GM21723 (cell line): ENCODE measurements at regions not wholly inside any gene's neighbourhood (a gene's known extent, or its start where the extent isn't known, plus 50 kb on each side); places are given as distances from the start of the nearest gene placed in this dataset.

Experiments used
- ATAC-seq: cut with Tn5 transposase; IDR thresholded peaks from one replicate; pipeline ENCODE4 v1.9.1; 2021; ENCODE audit warnings: mild to moderate bottlenecking, moderate library complexity; ENCODE audit not compliant: unreplicated experiment

DNA sequence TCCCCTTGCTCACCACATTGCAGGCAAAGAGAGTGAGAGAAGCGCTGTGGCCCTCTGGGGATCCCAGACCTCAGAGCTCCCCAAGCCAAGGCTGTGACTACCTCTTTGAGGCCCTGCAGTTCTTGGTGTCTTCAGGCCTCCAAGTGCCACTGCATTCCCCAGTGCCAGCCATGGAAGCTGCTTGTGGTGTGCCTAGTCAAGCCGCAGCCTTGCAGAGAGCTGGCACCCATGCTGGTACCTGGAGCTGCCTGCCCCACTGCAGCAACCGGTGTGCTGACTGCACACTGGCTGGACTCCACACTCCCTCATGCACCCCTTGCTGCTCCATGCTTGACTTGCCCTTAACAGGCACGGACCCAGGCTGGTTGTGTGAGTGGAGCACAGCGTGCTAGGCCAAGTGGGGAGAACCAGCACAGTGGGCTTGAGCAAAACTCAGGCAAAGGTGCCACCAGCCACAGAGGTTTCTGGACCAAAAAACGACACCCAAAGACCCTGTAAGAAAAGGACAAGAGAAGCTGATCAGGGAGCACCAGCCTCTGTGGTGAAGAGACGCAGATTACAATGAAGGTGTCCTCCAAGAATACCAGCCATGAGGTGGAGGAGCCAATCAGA, 113.5 kb upstream of the TMEM18 start:
- no peak for ATAC-seq

DNA sequence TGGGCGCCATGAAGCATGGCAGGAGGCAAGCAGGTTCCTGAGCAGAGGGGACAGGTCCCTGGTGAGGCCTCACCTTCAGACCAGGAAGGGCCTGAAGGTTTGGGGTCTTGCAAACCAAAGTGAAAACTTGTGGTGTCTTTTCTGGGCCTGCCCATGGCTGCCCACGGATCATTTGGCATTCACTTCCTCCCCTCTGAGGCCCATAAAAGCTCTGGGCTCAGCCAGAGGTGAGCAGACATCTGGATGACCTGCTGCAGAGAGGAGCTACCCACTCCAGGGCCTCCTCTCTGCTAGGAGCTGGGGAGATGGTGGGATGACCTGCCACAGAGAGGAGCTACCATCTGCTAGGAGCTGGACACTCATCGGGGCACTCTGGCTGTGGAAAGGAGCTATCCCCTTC, 112.9 kb upstream of the TMEM18 start:
- no peak for ATAC-seq

DNA sequence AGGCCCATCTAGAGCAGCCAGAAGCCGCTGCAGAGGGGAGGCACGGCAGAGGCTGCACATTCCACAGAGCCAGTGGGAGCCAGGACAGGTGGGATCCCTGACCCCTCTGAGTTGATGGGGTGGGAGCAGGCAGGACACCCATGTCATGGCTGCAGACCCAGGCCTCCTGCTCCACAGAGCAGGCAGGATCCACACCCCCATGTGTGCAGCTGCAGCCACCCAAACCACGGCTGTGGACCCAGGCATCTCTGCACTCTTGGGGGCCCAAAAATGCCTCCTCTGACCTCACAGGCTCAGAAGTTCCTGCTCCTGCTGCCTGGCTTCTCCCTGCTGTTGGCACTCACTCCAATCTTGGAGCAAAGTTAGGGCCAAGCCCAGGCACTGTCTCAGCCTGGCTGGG, 112.3 kb upstream of the TMEM18 start:
- no peak for ATAC-seq

DNA sequence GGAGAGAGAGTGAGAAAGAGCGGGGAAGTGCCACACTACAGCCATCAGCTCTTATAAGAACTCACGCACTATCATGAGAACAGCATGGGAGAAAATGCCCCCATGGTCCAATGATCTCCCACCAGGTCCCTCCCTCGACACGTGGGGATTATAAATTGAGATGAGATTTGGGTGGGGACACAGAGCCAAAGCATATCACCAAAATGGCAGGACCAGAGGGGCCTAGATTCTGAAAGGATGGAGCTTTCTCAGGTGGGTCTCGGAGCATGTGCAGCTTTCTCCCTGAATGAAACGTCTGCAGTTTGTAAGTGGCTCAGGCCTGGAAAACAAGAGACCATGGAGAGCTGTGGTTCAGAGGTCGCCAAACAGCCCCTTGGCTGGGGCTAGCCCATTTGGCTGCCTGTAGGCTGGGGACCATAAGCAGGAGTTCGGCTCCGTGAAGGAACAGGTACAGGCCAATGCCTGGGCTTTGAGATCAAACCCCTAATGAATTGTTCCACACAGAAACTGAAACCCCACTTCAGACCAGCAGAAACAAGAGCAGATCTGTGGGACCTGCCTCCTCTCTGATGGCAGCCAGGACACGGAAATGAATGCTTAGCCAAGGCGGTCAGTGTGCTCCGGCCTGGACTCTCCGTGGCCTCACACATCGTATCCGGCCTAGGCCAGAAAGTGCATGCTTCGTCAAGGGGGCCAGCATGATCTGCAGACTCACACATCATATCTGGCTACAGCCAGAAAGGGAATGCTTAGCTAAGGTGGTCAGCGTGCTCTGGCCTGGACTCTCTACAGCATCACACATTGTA, 111.2 kb upstream of the TMEM18 start:
- no peak for ATAC-seq

DNA sequence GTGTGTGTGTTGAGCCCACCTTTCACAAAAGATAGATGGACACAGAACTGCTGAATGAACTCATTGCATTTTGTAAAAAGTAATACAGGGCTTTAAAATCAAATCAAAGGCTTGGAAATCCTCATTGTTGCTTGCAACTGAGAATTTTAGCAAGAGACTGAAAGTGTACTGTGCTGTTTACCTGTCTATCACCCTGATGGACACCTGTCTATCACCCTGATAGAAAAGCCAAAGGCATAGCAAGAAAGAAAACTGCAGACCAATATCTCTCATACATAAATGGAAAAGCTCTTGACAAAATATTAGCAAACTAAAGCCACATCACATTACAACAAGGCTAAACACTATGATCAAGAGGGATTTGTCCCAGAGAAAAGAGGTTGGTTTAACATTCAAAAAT, 107.5 kb upstream of the TMEM18 start:
- no peak for ATAC-seq

DNA sequence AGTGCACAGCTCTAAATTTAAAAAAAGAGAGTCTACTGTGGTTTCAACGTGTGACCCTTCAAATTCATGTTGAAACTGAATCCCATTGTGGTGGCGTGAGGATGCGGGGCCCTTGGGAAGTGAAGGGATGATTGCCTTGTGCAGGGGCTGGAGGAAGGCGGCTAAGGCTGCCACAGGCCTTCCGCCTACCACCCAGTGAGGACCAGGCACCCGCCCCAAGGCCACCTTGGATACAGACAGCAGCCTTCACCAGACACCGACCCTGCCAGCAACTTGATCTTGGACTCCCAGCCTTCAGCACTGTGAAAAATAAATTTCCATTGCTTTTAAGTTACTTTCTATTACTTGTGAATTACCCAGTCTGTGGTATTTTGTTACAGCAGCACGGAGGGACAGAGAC, 103.4 kb upstream of the TMEM18 start:
- no peak for ATAC-seq

DNA sequence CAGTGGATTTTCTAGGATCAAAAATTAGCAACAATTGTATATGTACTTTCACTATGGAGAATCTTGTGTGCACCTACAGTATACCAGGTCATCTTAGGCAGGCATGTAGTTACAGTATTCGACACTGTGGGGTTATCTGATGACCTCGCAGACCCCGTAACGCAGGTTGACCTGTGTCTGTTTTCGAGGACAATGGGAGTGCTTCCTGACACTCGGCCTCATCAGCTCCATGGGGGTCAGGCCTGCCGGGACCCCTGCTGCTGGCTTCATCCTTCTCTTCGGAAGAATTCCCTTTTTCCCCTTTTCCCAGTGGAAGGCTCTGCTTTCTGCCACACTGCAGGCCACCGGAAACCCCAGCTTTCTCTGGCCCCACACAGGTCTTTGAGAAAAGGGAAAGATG, 102.8 kb upstream of the TMEM18 start:
- ATAC-seq = no peak

DNA sequence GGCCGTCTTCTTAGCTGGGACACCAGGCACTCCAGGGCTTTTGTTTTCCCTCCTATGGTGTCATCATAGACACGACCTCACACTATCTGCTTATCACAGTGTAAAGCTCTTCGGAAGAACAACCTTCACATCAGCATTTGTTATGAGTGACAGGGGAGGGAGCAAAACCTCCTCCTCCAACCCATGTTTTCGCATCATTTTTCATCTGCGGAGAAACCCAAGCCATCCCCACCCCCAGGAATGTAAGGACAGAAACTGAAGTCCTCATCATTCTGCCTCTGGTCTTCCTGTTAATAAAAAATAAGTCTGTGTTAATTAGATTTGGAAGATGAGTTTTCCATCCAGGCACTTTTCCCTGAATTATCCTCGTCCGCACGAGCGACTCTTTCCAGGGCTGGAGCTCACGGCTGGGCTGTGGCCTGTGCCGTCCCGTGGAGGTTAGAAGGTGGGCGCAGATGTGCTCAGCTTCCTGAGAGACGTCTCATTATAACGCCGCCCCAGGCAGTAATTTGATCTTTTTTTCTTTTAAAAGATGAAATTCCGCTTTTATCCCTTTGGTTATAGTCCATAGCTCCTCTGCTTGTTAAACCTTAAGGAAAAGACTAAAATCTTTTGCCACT, 101.6 kb upstream of the TMEM18 start:
- no peak for ATAC-seq

DNA sequence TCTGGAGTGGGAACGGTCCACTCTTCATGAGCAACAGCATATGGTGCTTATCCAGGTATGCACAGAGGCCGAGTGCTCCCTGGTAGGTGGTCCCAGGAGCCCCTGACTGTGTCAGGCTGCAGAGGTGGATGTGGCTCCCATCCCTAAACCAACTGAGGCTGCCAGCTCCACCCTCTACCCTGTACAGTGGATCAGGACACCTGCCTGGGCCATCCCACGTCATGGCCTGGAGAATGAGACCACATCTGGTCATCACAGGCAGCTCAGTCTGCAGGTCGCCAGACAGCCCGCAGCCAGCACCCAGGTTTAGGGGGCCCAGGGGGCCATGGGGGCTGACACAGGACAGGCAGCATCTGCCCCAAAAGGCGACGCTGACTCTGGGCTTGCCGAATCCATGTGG, 100.3 kb upstream of the TMEM18 start:
- no peak for ATAC-seq

DNA sequence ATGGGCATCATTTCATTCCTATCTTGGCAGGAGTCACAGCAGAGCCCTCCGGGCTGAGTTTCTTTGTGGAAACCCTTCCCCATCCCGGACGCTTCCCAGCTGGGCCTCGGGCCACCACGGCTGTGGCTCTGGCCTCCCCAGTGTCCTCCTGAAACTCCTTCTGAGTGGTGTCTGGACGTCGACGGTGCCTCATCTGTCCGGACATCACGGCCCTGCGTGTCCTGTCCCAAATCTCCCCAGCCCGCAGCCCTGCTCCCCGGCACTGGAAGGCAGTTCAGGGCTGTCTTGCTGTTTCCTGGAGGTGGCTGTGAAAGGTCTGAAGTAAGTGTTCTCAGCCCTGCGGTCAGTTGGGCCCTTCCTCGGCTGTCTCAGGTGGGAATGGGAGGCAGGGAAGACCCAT, 99.8 kb upstream of the TMEM18 start:
- ATAC-seq = no peak

DNA sequence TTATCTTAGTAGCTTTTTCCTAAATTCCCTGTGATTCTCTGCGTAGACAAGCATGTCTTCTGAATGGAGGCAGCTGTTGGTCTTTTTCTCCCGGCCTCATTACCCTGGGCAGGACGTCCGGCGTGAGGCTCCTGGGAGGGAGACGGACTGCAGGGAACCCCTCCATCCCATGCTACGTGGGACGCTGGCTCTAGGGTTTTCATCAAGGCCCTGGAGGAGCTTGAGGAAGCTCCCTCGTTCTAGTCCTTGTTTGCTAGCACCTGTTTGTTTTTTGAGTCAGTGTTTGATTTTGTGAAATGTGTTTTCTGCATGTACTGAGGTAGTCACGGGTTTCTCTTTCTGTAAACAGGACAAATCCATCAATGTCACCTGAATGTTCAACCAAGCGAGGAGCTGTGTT, 99.3 kb upstream of the TMEM18 start:
- no peak for ATAC-seq

DNA sequence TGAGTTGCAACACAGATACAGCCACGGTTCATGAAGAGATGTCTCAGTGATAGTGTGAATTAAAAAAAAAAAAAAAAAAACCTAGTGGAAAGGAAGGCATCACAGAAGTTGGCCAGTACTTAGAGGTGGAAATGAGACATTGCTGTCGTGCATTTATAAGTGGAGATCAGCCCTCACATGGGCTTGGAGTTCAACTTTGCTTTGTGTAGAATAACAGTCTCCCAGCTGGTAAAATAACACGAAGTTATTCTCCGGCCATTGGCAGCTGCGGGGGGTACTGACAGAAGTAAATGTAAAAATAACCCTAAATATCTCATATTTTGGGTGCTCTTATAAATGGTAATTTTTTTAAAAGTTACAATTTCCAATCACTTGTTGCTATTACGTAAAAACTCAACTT, 98.8 kb upstream of the TMEM18 start:
- ATAC-seq = no peak

DNA sequence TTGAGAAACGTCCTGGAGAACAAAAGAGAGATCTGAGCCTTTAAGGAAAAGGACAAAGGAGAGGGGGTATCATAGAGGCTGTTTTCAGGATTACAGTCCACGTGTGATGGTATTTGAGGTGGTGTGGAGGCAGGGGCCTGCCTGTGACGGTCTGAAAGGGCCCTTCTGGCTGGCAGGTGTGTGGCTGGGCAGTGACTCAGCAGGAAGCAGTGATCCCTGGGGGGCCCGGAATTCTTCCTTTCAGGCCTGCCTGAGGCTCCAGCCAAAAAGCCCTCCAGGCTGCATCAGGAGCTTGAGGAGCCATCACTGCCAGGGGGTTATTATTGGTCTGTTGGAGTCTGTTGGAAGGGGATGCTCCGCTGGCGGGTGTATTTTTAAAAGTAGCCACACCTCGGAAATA, 97.2 kb upstream of the TMEM18 start:
- no peak for ATAC-seq

DNA sequence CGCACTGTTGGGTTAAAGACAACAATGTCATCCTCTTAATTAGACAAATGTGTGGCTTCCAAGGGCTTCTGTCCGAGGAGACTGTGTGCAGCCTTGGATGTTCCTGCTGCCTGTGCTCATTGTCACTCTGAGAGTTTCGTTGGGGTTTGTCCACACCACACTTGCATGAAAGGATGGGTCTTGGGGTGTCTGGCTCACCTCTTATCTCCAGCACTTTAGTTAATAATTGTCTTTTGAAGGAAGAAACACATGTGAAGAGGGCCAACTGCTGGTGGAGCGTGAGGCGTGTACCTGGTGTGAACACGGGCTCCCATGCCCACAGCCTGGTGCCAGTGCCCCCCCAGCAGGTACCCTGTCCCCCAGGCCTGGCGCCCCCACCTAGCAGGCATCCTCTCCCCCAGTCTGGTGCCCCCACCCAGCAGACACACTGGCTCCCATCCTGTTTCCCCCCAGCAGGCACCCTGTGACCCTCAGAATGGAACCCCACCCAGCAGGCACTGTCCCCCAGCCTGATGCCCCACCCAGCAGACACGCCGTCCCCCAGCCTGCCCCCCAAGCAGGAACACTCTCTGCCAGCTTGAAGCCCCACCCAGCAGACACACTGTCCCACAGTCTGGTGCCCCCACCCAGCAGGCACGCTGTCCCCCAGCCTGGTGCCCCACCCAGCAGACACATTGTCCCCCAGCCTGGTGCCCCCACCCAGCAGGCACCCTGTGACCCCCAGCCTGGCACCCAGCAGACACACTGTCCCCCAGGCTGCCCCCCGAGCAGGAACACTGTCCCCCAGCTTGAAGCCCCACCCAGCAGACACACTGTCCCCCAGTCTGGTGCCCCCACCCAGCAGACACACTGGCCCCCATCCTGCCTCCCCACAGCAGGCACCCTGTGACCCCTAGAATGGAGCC, 96.3 kb upstream of the TMEM18 start:
- ATAC-seq = no peak

DNA sequence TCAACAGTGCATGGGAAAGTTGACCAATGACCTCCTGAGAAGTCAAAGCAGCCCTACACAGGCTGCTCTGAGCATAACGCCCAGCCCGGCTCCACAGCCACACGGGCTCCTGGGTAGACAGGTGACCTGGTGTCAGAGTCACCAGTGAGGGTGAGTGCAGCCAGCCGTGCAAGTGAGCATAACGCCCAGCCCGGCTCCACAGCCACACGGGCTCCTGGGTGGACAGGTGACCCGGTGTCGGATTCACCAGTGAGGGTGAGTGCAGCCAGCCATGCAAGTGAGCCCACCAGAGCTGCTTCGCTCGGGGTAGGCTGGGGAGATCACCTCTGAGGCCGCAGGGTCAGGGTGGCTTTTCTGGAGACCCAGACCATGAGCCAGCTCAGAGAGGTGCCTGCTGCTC, 94.3 kb upstream of the TMEM18 start:
- ATAC-seq = no peak

DNA sequence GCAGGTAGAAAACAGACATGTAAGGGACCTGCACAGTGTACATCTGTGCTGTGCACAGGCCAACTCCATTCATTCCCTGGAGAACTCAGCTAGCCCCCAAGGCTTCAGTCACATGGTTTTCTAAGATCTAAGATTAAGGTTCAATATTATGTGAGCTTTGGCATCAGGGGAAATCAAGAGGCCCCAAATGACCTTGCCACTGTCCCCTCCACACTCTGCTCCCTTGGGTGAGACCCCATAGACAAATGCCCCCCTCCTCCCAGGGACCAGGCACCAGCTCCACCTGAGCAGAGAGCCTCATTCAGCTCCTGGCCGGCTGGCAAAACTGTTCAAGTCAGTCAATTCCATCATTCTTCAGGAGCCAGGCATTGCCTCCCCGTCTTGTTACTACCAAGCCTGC, 93.6 kb upstream of the TMEM18 start:
- no peak for ATAC-seq

DNA sequence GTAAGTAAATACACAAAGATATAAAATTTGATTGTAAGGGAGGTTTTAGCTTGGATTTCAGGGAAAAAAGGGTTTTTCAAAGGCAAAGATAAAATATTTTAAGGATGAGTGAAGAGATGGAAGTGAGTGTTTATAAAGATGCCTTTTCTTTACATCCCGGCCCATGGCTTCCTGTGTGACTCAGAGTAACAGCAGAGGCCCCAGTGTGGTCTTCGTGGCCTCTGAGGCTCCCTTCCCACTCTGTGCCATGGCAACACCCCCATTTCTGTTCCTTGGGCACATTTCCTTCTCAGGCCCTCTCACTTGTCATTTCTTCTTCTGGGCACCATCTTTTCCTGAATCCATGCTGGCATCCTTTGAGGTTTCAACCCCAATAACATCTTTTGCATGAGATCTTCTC, 92.6 kb upstream of the TMEM18 start:
- no peak for ATAC-seq

DNA sequence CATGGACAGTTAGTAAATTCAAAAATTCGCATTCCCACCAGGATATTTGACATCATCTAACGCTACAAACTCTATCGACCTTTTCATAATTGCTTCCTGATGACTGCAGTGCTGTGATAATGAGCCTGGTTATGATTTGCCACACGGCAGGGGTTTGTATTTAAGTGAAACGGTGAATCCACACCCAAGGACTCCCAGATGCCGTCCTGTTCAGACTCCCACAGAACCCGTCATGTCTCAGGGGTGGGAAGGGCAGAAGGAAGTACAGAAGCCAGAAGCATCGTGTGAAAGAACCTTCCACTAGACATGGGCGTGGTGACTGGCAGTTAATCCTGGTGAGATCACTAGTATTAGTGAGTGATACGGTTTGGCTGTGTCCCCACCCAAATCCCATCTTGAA, 91.2 kb upstream of the TMEM18 start:
- no peak for ATAC-seq

DNA sequence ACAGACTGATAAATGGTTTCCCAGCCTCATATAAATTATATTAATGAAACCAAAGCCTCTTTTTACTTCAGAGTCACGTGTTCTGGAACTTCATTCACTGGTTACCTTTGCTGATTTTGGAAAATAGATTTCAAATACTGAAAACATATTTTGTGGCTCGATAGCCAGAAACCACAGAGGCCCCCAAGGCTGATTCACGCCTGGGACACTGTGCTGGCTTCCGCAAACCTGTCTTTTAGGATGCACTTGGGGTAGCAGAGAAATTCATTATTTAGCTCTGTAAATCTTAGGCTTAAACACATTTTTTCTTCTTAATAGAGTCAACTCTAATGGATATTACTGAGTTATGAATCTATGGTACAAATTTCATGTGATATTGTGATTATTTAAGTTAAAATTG, 90.7 kb upstream of the TMEM18 start:
- ATAC-seq = no peak

DNA sequence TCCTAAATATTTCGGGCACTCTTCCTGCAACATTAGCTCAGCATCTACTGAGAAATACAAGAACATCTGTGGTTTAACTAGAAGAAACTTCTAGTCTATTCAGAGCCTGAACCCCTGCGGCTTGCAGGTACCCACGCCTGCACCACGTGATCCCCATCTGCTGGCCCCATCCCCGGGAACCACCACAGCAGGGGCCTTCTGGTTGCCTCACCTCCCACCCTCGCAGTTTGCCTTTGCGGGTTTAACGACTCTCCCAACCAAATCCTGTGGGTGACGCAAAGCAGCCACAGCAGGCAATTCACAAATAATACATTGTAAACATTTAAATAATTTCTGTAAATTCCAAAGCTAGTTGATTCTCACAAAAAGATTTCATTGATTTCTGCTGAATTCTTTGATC, 90.2 kb upstream of the TMEM18 start:
- no peak for ATAC-seq

DNA sequence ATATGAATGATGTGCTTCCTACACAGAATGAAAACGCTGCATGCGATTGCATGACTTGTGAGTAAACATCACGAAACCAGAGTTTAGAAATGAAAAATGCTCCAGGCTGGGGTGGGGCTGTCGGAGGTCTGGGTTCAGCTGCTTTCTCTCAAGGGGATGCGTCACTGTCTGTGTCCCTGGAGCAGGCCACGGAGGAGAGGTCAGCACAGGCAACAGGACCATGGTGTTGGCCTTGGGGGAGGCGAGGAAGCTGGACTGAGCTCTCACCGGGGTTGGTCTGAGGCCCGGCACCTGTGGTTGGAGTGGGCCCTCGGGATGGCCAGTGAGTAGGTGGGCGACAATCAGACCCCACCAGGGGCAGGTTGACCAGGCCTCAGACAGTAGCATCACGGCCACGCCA, 89.0 kb upstream of the TMEM18 start:
- ATAC-seq = no peak
